ENCODE measurements at regions not wholly inside any gene's neighbourhood (a gene's known extent, or its start where the extent isn't known, plus 50 kb on each side); places are given as distances from the start of the nearest gene placed in this dataset.

GRCh38 chr10:94276140-94276539 is 86.6 kb downstream of the NOC3L start:
- Histone ChIP-seq H3K4me2 (ENCODE audit: low read length) (no peak overlapping the region), H3K79me2 (ENCODE audit: insufficient read depth, low read length) (no peaks in the 10 kb centered on the region), H3K36me3 (ENCODE audit: control insufficient read depth in 1 of 2, insufficient read depth in 2 of 2, low read length in 2 of 2) (no peaks in the 10 kb centered on the region), H3K4me1 (ENCODE audit: control insufficient read depth in 1 of 2, insufficient read depth in 2 of 2, low read length in 2 of 2) (no peaks in the 10 kb centered on the region), H3K9ac (ENCODE audit: low read length) (no peak overlapping the region), H3K9me2 (ENCODE audit: insufficient read depth) (no peaks in the 10 kb centered on the region), H3K27me3 (ENCODE audit: insufficient read depth, low read length) (no peaks in the 10 kb centered on the region), H4K20me1 (ENCODE audit: insufficient read depth) (no peaks in the 10 kb centered on the region), H3K9me3 (ENCODE audit: control insufficient read depth in 1 of 2, insufficient read depth in 1 of 2, low read depth in 1 of 2, low read length in 2 of 2) (no peaks in the 10 kb centered on the region), H3K4me3 (replicated peaks in 1 of 2; ENCODE audit: low read depth in 1 of 2, low read length in 2 of 2) (no peak overlapping the region), H3K27ac (ENCODE audit: low read depth, low read length) (no peak overlapping the region), H2AFZ (ENCODE audit: low read depth, low read length, poor library complexity, severe bottlenecking) (no peak overlapping the region)
- DNase-seq (ENCODE audit: low read depth, low spot score) = no peak
- ATAC-seq = no peak
- intact Hi-C loops (cut with micrococcal nuclease) = no loop called here
- TF ChIP-seq ZFX (IDR thresholded peaks at IDR 0.05) (no peak), ATF3 (IDR thresholded peaks at IDR 0.05) (no peak), CEBPB (IDR thresholded peaks at IDR 0.05; ENCODE audit: low read depth) (no peak), EZH2phosphoT487 (IDR thresholded peaks at IDR 0.05; ENCODE audit: borderline replicate concordance) (no peak), ELF1 (IDR thresholded peaks at IDR 0.05; ENCODE audit: borderline replicate concordance, low read depth) (no peak), SRF (IDR thresholded peaks at IDR 0.05; ENCODE audit: low read depth) (no peak)
- ChIA-PET RAD21 (ENCODE audit: low non-redundant PET in 1 of 2, low total read pairs in 2 of 2, uncharacterized antibody in 2 of 2, unreplicated experiment in 2 of 2) (no interaction called here), POLR2A (no interaction called here), CTCF (no interaction called here)
- no TSS peak for BruUV-seq (replicated peaks)

GRCh38 chr10:94277450-94277849 is 85.3 kb downstream of the NOC3L start:
- BruUV-seq (replicated peaks) = no TSS peak
- intact Hi-C loops (cut with micrococcal nuclease) = no loop called here
- ChIA-PET CTCF (no interaction called here), POLR2A (no interaction called here), RAD21 (ENCODE audit: low non-redundant PET in 1 of 2, low total read pairs in 2 of 2, uncharacterized antibody in 2 of 2, unreplicated experiment in 2 of 2) (no interaction called here)
- H3K4me1 ChIP-seq (ENCODE audit: control insufficient read depth in 1 of 2, insufficient read depth in 2 of 2, low read length in 2 of 2) = no peaks in the 10 kb centered on the region
- no peak overlapping the region for H2AFZ ChIP-seq (ENCODE audit: low read depth, low read length, poor library complexity, severe bottlenecking)
- H3K9ac ChIP-seq (ENCODE audit: low read length) = no peak overlapping the region
- no peak overlapping the region for H3K4me2 ChIP-seq (ENCODE audit: low read length)
- DNase-seq (ENCODE audit: low read depth, low spot score) = no peak
- no peak overlapping the region for H3K4me3 ChIP-seq (replicated peaks in 1 of 2; ENCODE audit: low read depth in 1 of 2, low read length in 2 of 2)
- H3K27me3 ChIP-seq (ENCODE audit: insufficient read depth, low read length) = no peaks in the 10 kb centered on the region
- H3K79me2 ChIP-seq (ENCODE audit: insufficient read depth, low read length) = no peaks in the 10 kb centered on the region
- H3K27ac ChIP-seq (ENCODE audit: low read depth, low read length) = no peak overlapping the region
- ATAC-seq = no peak
- no peaks in the 10 kb centered on the region for H3K9me3 ChIP-seq (ENCODE audit: control insufficient read depth in 1 of 2, insufficient read depth in 1 of 2, low read depth in 1 of 2, low read length in 2 of 2)
- H4K20me1 ChIP-seq (ENCODE audit: insufficient read depth) = no peaks in the 10 kb centered on the region
- no peaks in the 10 kb centered on the region for H3K9me2 ChIP-seq (ENCODE audit: insufficient read depth)
- no peaks in the 10 kb centered on the region for H3K36me3 ChIP-seq (ENCODE audit: control insufficient read depth in 1 of 2, insufficient read depth in 2 of 2, low read length in 2 of 2)
- TF ChIP-seq ZNF274 (IDR thresholded peaks at IDR 0.05; ENCODE audit: low read depth, low read length) (no peak), RAD21 (IDR thresholded peaks at IDR 0.05; ENCODE audit: low read depth) (no peak), CTCF (IDR thresholded peaks at IDR 0.05 in 2 of 3, conservative IDR thresholded peaks at IDR 0.05 in 1 of 3; ENCODE audit: borderline replicate concordance in 1 of 3, insufficient read depth in 1 of 3, low read depth in 2 of 3, low read length in 2 of 3) (no peak), MAX (IDR thresholded peaks at IDR 0.05) (no peak), REST (IDR thresholded peaks at IDR 0.05; ENCODE audit: low read depth) (no peak), ZBTB33 (IDR thresholded peaks at IDR 0.05; ENCODE audit: extremely low read depth, insufficient replicate concordance, low read length) (no peak), EZH2phosphoT487 (IDR thresholded peaks at IDR 0.05; ENCODE audit: borderline replicate concordance) (no peak), JUND (IDR thresholded peaks at IDR 0.05) (no peak), SRF (IDR thresholded peaks at IDR 0.05; ENCODE audit: low read depth) (no peak), CEBPB (IDR thresholded peaks at IDR 0.05; ENCODE audit: low read depth) (no peak)
